Omental fat pad (tissue), 3 donors: ENCODE measurements at regions not wholly inside any gene's neighbourhood (a gene's known extent, or its start where the extent isn't known, plus 50 kb on each side); places are given as distances from the start of the nearest gene placed in this dataset.

Source experiments
- ATAC-seq: fragments of 150-250 bp; one replicate; pipeline ENCODE4 v1.9.1; 2016; ENCODE audit warnings: mild to moderate bottlenecking, moderate library complexity; ENCODE audit not compliant: low FRiP score
- DNase-seq: peaks from one replicate; pipeline ENCODE4 v3.0.0-alpha.2; 2019; ENCODE audit warnings: low spot score
- TF ChIP-seq, protein P1 (sequence below), 3 donors: fragments of 450-650 bp; IDR thresholded peaks; one replicate each; pipeline ENCODE4 v1.5.1; 2016 to 2017; ENCODE audit warnings: antibody characterized with exemption in 3 of 3, mild to moderate bottlenecking in 3 of 3, moderate library complexity in 2 of 3

DNA sequence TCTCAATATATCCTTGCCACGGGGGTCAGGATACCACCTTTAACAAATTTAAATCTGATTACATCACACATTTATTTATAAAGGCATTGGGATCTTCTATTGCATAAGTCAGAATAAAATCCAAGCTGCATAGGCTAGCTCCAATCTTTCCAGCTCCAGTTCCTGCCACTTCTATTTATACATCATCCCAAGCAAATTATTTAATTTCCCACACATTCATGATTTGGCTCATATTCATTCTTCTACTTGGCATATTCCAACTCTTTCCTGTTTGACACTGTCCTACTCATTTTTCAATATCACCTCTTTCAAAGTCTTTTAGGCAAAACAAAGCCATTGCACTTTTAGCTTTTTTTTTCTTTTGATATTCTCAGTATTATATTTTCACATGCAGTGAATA is 579.0 kb upstream of the FZD8 start:
- DNase-seq (no peak), ATAC-seq (no peak)
- TF ChIP-seq, protein P1, sequence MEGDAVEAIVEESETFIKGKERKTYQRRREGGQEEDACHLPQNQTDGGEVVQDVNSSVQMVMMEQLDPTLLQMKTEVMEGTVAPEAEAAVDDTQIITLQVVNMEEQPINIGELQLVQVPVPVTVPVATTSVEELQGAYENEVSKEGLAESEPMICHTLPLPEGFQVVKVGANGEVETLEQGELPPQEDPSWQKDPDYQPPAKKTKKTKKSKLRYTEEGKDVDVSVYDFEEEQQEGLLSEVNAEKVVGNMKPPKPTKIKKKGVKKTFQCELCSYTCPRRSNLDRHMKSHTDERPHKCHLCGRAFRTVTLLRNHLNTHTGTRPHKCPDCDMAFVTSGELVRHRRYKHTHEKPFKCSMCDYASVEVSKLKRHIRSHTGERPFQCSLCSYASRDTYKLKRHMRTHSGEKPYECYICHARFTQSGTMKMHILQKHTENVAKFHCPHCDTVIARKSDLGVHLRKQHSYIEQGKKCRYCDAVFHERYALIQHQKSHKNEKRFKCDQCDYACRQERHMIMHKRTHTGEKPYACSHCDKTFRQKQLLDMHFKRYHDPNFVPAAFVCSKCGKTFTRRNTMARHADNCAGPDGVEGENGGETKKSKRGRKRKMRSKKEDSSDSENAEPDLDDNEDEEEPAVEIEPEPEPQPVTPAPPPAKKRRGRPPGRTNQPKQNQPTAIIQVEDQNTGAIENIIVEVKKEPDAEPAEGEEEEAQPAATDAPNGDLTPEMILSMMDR (IDR thresholded peaks at IDR 0.05): no peak

DNA sequence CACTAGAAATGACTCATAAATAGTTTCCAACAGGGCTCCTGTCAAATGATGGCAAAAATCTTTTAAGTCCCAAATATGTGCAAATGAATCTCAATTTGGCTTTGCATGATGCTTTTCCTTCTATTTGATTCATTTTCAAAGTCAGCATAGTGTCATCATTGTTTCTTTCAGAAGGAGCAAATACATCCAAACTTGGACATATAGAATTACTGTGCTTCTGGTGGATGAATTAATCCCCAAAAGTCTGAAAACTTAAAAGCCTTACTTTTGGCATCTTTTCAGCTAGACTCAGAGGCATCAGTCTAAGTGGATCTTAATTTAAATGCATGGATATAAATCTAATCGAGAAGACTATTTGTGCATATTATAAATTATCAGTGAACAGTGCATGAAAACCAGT is 578.1 kb upstream of the FZD8 start:
- ATAC-seq: no peak
- no peak for DNase-seq
- TF ChIP-seq, protein P1 (IDR thresholded peaks at IDR 0.05): no peak

DNA sequence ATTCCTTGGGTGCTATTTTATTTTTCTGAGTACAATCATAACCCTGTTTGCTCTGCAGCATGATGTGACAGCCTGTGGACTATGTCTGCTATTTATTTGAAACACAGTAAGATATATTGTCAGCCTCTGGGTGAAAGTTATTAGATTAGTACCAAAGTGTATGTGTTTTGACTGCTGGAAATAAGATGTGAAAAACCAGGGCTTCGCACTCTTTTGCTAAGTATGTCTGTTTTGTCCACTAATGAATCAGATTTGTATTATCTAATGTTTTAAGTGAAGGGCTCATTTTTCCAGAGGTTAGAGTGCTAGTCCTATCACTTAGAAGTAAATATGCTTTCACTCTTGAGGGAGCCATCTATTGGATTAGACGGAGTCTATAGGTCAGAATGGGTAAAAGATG is 569.8 kb upstream of the FZD8 start:
- TF ChIP-seq, protein P1 (IDR thresholded peaks at IDR 0.05): no peak
- ATAC-seq: no peak
- no peak for DNase-seq

DNA sequence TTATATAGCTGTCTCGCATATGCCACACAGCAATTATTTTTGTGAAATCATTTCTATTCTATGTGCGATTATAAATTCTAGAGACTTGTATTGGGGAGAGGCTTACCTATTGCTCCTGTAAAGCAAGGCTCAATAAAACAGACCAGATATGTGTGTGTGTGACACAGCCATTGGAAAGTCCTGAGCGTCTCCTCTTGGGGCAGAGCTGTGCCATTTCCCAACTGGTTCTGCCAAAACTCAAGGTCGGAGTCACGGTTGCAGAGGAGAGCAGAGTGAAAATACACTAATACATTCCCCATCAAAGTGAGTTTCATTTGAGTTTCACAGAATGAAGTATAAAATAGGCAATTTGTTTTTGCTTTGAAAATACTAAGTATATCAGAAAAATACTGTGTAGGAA is 567.4 kb upstream of the FZD8 start:
- DNase-seq (no peak), ATAC-seq (no peak)
- TF ChIP-seq, protein P1 (IDR thresholded peaks at IDR 0.05): no peak

DNA sequence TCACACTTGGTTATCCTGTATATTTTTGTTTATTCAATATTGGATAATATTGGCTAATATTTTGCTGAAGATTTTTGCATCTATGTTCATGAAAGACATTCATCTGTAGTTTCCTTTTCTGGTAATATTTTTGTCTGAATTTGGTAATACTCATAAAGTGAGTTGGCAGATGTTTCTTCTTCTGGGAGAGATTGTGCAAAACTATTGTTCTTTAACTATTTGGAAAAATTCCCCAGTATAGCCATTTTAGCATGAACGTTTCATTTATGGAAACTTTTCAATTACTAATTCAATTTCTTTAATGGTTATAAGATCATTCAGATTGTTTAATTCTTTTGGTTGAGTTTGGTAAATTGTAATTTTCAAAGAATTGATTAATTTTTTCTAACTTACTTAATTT is 560.8 kb upstream of the FZD8 start:
- no peak for DNase-seq
- ATAC-seq: no peak
- TF ChIP-seq, protein P1 (IDR thresholded peaks at IDR 0.05): no peak

DNA sequence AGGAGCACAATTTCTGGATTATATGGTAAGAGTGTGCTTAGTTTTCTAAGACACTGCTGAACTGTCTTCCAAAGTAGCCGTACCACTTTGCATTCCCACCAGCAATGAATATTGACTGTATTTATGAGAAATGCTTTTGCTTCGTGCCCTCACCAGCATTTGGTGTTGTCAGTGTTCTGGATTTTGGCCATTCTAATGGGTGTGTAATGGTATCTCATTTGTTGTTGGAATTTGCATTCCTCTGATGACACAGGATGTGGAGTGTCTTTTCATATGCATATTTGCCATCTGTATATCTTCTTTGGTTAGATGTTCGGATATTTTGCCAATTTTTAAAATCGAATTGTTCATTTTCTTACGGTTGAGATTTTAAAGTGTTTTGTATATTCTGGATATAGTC is 558.5 kb upstream of the FZD8 start:
- ATAC-seq: no peak
- TF ChIP-seq, protein P1 (IDR thresholded peaks at IDR 0.05): no peak
- no peak for DNase-seq

DNA sequence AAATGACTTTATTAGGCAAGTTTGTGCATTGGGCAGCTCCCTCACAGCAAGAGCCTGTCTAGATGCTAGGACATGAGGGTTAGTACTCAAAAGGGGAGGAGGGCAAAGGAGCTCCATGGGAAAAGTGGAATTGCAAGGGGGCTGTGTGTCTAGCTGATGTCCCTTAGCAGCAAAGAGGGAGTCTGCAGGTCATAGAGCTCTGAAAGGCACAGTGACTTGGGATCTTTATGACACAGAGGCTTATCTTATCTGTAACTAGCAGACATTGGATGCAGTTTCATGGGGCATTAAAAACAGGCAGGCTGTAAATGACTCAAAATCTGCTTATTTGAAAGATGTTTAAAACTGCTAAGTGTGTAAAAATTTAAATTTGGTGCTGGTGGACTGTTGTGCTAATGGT is 556.2 kb upstream of the FZD8 start:
- no peak for ATAC-seq
- DNase-seq: no peak
- TF ChIP-seq, protein P1 (IDR thresholded peaks at IDR 0.05): no peak
